H1 (cell line): ENCODE measurements at regions not wholly inside any gene's neighbourhood (a gene's known extent, or its start where the extent isn't known, plus 50 kb on each side); places are given as distances from the start of the nearest gene placed in this dataset.

Experiments
- CTCF ChIA-PET: fragments of 300-600 bp; sonication (Branson Sonifier 250); formaldehyde crosslinking; loops from one replicate; lab custom pipeline; 2021; ENCODE audit not compliant: partially characterized antibody; lab: Charles Lee
- POLR2A ChIA-PET: fragments of 300-600 bp; sonication (Branson Sonifier 250); formaldehyde crosslinking; loops from one replicate; lab custom pipeline; 2021; ENCODE audit warnings: inconsistent platforms; ENCODE audit not compliant: partially characterized antibody; lab: Charles Lee
- DNase-seq, 2 experiments: peaks; one replicate each; pipeline versions ENCODE4 v3.0.0 to v3.0.0-alpha.2; 2010 to 2022; ENCODE audit warnings: low spot score in 2 of 2, low read depth in 1 of 2, mixed read lengths in 1 of 2
- FAIRE-seq: peaks from 2 replicates; lab custom pipeline; 2011; peaks lifted over from hg19 to GRCh38; lab: Jason Lieb, UNC
- H2AFZ ChIP-seq: 2 replicates; pipeline ENCODE4 v1.8.1; 2012; ENCODE audit warnings: low read length, inconsistent platforms
- H2AK5ac ChIP-seq: 2 replicates; pipeline ENCODE4 v1.6.1; 2013; ENCODE audit warnings: low read depth, low read length
- H2BK120ac ChIP-seq: replicated peaks from 2 replicates; pipeline ENCODE3; 2013; ENCODE audit warnings: low read depth, low read length, inconsistent platforms
- H2BK12ac ChIP-seq: 2 replicates; pipeline ENCODE4 v1.6.1; 2013; ENCODE audit warnings: low read depth, low read length
- H2BK15ac ChIP-seq: 2 replicates; pipeline ENCODE4 v1.6.1; 2013; ENCODE audit warnings: low read length
- H2BK20ac ChIP-seq: 2 replicates; pipeline ENCODE4 v1.6.1; 2013; ENCODE audit warnings: low read length
- H2BK5ac ChIP-seq: 2 replicates; pipeline ENCODE4 v1.6.1; 2013; ENCODE audit warnings: low read depth, low read length
- H3K14ac ChIP-seq: 2 replicates; pipeline ENCODE4 v1.6.1; 2013; ENCODE audit warnings: inconsistent platforms; ENCODE audit not compliant: insufficient read length
- H3K18ac ChIP-seq: 2 replicates; pipeline ENCODE4 v1.6.1; 2013; ENCODE audit warnings: low read length; ENCODE audit errors: extremely low read depth
- H3K23ac ChIP-seq: 2 replicates; pipeline ENCODE4 v1.6.1; 2013; ENCODE audit warnings: inconsistent platforms; ENCODE audit not compliant: insufficient read length
- H3K23me2 ChIP-seq: 2 replicates; pipeline ENCODE4 v1.6.1; 2013; ENCODE audit warnings: low read depth, low read length
- H3K27ac ChIP-seq: 2 replicates; pipeline ENCODE4 v1.6.1; 2011; ENCODE audit warnings: low read depth, low read length, inconsistent platforms
- H3K27me3 ChIP-seq, 4 experiments: replicated peaks in 1 of 4; 1 replicate in 1 of 4; 2 replicates in 3 of 4; pipeline versions ENCODE4 v1.6.1 to v1.8.1; 2011 to 2013; ENCODE audit warnings: low read length in 3 of 4, mild to moderate bottlenecking in 3 of 4, inconsistent platforms in 2 of 4, mixed read lengths in 2 of 4, moderate library complexity in 1 of 4; ENCODE audit not compliant: control insufficient read depth in 3 of 4, insufficient read depth in 3 of 4; ENCODE audit errors: extremely low read depth in 1 of 4
- H3K36me3 ChIP-seq, 4 experiments: 2 replicates each; pipeline versions ENCODE4 v1.6.1 to v1.8.1; 2011 to 2013; ENCODE audit warnings: mild to moderate bottlenecking in 4 of 4, low read length in 3 of 4, moderate library complexity in 2 of 4, control low read depth in 1 of 4, inconsistent platforms in 1 of 4; ENCODE audit not compliant: insufficient read depth in 4 of 4, control insufficient read depth in 2 of 4
- H3K4ac ChIP-seq: replicated peaks from 2 replicates; pipeline ENCODE3; 2013; ENCODE audit warnings: low read length, low read depth, mixed read lengths, inconsistent platforms; ENCODE audit not compliant: insufficient read length
- H3K4me1 ChIP-seq, 4 experiments: replicated peaks in 1 of 4; 1 replicate in 1 of 4; 2 replicates in 3 of 4; pipeline versions ENCODE4 v1.6.1 to v1.8.1; 2011 to 2013; ENCODE audit warnings: low read length in 3 of 4, inconsistent platforms in 2 of 4, mixed read lengths in 1 of 4; ENCODE audit not compliant: insufficient read depth in 4 of 4, control insufficient read depth in 3 of 4
- H3K4me2 ChIP-seq, 2 experiments: 2 replicates each; pipeline versions ENCODE4 v1.6.1 to v1.8.1; 2011 to 2013; ENCODE audit warnings: low read depth in 2 of 2, low read length in 2 of 2, control low read depth in 1 of 2, inconsistent platforms in 1 of 2, mild to moderate bottlenecking in 1 of 2; ENCODE audit not compliant: insufficient read depth in 1 of 2
- H3K4me3 ChIP-seq, 4 experiments: fragments of 200-600, 300-600 bp in 1 of 4; sonication (generic), shearing (Covaris generic), sonication (Bioruptor Twin) in 1 of 4; 2 replicates each; pipeline versions ENCODE4 v1.5.1 to v1.8.1; 2011 to 2016; ENCODE audit warnings: low read length in 4 of 4, low read depth in 3 of 4, control low read depth in 2 of 4, inconsistent platforms in 2 of 4, mild to moderate bottlenecking in 2 of 4, mixed read lengths in 1 of 4, moderate library complexity in 1 of 4; ENCODE audit not compliant: insufficient read depth in 2 of 4; ENCODE audit errors: extremely low read depth in 1 of 4
- H3K56ac ChIP-seq: replicated peaks from 2 replicates; pipeline ENCODE3; 2013; ENCODE audit warnings: low read depth, mild to moderate bottlenecking, mixed read lengths, low read length, inconsistent platforms; ENCODE audit not compliant: insufficient read length
- H3K79me1 ChIP-seq: 2 replicates; pipeline ENCODE4 v1.6.1; 2013; ENCODE audit warnings: low read depth, low read length, control low read depth
- H3K79me2 ChIP-seq, 2 experiments: 2 replicates each; pipeline versions ENCODE4 v1.6.1 to v1.8.1; 2012 to 2013; ENCODE audit warnings: low read length in 2 of 2, mild to moderate bottlenecking in 2 of 2, inconsistent platforms in 1 of 2; ENCODE audit not compliant: insufficient read depth in 2 of 2, control insufficient read depth in 1 of 2
- H3K9ac ChIP-seq, 4 experiments: replicated peaks in 1 of 4; 1 replicate in 1 of 4; 2 replicates in 3 of 4; pipeline versions ENCODE4 v1.6.1 to v1.8.1; 2011 to 2013; ENCODE audit warnings: low read depth in 3 of 4, low read length in 3 of 4, control low read depth in 2 of 4, mild to moderate bottlenecking in 2 of 4, moderate library complexity in 2 of 4, inconsistent platforms in 1 of 4; ENCODE audit errors: extremely low read depth in 1 of 4
- H3K9me3 ChIP-seq, 2 experiments: 2 replicates each; pipeline versions ENCODE4 v1.6.1 to v1.8.1; 2012 to 2013; ENCODE audit warnings: mild to moderate bottlenecking in 2 of 2, moderate library complexity in 2 of 2, control low read depth in 1 of 2, inconsistent platforms in 1 of 2, low read depth in 1 of 2, low read length in 1 of 2, mixed read lengths in 1 of 2; ENCODE audit not compliant: insufficient read depth in 2 of 2
- H4K20me1 ChIP-seq, 2 experiments: replicated peaks in 1 of 2; 2 replicates each; pipeline versions ENCODE3 to v1.8.1; 2011 to 2013; ENCODE audit warnings: inconsistent platforms in 2 of 2, low read length in 2 of 2, mild to moderate bottlenecking in 1 of 2; ENCODE audit not compliant: insufficient read depth in 2 of 2, control insufficient read depth in 1 of 2
- H4K5ac ChIP-seq: 2 replicates; pipeline ENCODE4 v1.6.1; 2013; ENCODE audit warnings: low read length, low read depth, mixed read lengths, inconsistent platforms; ENCODE audit not compliant: insufficient read length
- H4K8ac ChIP-seq: 2 replicates; pipeline ENCODE4 v1.8.0; 2013; ENCODE audit warnings: mild to moderate bottlenecking, moderate library complexity, low read length, inconsistent platforms; ENCODE audit not compliant: insufficient read depth; ENCODE audit errors: extremely low read depth
- H4K91ac ChIP-seq: replicated peaks from 2 replicates; pipeline ENCODE3; 2013; ENCODE audit warnings: low read length, mixed read lengths, inconsistent platforms; ENCODE audit not compliant: insufficient read length
- ATF3 ChIP-seq: IDR thresholded peaks from 2 replicates; pipeline ENCODE4 v1.6.1; 2011; ENCODE audit warnings: low read depth, mild to moderate bottlenecking, low read length; ENCODE audit not compliant: insufficient read depth
- CHD1 ChIP-seq: IDR thresholded peaks from 2 replicates; pipeline ENCODE4 v1.6.1; 2012; ENCODE audit warnings: low read depth, low read length, improper control_type of control experiment
- CHD2 ChIP-seq: IDR thresholded peaks from 2 replicates; pipeline ENCODE4 v1.6.1; 2012; ENCODE audit warnings: low read length, improper control_type of control experiment
- CTBP2 ChIP-seq: IDR thresholded peaks from 2 replicates; pipeline ENCODE4 v1.7.0; 2011; ENCODE audit warnings: borderline replicate concordance, mild to moderate bottlenecking, moderate library complexity, mixed read lengths, low read length; ENCODE audit not compliant: insufficient read depth, insufficient read length
- EZH2 ChIP-seq: fragments of 200-600 bp; sonication (generic); IDR thresholded peaks from 2 replicates; pipeline ENCODE4 v1.7.1; 2012; ENCODE audit warnings: low read depth, mild to moderate bottlenecking, moderate library complexity, low read length, inconsistent platforms; ENCODE audit not compliant: severe bottlenecking
- NANOG ChIP-seq: IDR thresholded peaks from 2 replicates; pipeline ENCODE4 v1.6.1; 2011; ENCODE audit warnings: low read length, low read depth, mild to moderate bottlenecking, inconsistent platforms; ENCODE audit not compliant: insufficient read depth, poor library complexity, severe bottlenecking
- POU5F1 ChIP-seq: IDR thresholded peaks from 2 replicates; pipeline ENCODE4 v1.6.1; 2011; ENCODE audit warnings: low read depth, mild to moderate bottlenecking, low read length, moderate library complexity
- RFX5 ChIP-seq: IDR thresholded peaks from 2 replicates; pipeline ENCODE4 v1.6.1; 2011; ENCODE audit warnings: low read depth, low read length, improper control_type of control experiment, borderline replicate concordance
- SAP30 ChIP-seq: fragments of 300-600 bp; sonication (generic); IDR thresholded peaks from 2 replicates; pipeline ENCODE4 v1.7.1; 2012; ENCODE audit warnings: low read length, moderate library complexity, mild to moderate bottlenecking, inconsistent platforms; ENCODE audit not compliant: insufficient read depth, insufficient replicate concordance
- TEAD4 ChIP-seq: IDR thresholded peaks from 2 replicates; pipeline ENCODE4 v1.6.1; 2012; ENCODE audit warnings: low read depth, low read length, inconsistent platforms, mixed read lengths
- ZNF274 ChIP-seq: IDR thresholded peaks from 2 replicates; pipeline ENCODE4 v1.7.0; 2012; ENCODE audit warnings: low read length, borderline replicate concordance; ENCODE audit errors: extremely low read depth
- WGBS, 2 experiments: shearing (Covaris generic) in 1 of 2; methylation state at CpG; one replicate each; pipeline versions ENCODE4 v1.1.6 to v1.1.7; 2013 to 2015; ENCODE audit warnings: low lambda C conversion rate in 2 of 2, mixed read lengths in 2 of 2, inconsistent platforms in 1 of 2, low coverage in 1 of 2, missing lambda C conversion rate in 1 of 2; ENCODE audit not compliant: insufficient replicate concordance in 2 of 2, insufficient coverage in 1 of 2, insufficient read length in 1 of 2; ENCODE audit errors: extremely low coverage in 1 of 2, missing lambda C conversion rate in 1 of 2; 5-methylcytosine and 5-hydroxymethylcytosine counted together

GRCh38 chr6:121510568-121511177 lies 75.2 kb downstream of the GJA1 start:
- FAIRE-seq (no peak), DNase-seq (no peak)
- Histone ChIP-seq H3K79me1 (no peaks in the 10 kb centered on the region), H3K14ac (no peak overlapping the region), H3K9me3 (no peaks in the 10 kb centered on the region), H3K4me3 (no peak overlapping the region), H2BK12ac (no peak overlapping the region), H2BK20ac (no peak overlapping the region), H4K8ac (no peak overlapping the region), H2AFZ (no peak overlapping the region), H4K5ac (no peak overlapping the region), H3K4me1 (no peaks in the 10 kb centered on the region), H3K4me2 (no peak overlapping the region), H3K23me2 (no peaks in the 10 kb centered on the region), H2AK5ac (no peak overlapping the region), H3K27me3 (no peaks in the 10 kb centered on the region), H3K79me2 (no peaks in the 10 kb centered on the region), H2BK15ac (no peak overlapping the region), H3K4ac (no peak overlapping the region), H3K27ac (no peak overlapping the region), H3K36me3 (no peaks in the 10 kb centered on the region), H2BK5ac (no peak overlapping the region), H2BK120ac (no peak overlapping the region), H3K9ac (no peak overlapping the region), H3K56ac (no peak overlapping the region), H3K23ac (no peak overlapping the region), H4K20me1 (no peaks in the 10 kb centered on the region), H4K91ac (no peak overlapping the region), H3K18ac (no peak overlapping the region)
- CTCF ChIA-PET: interaction anchor here (0.9 to 1.1 kb wide), 2 partner anchors 22 to 46 kb away, joined by 3 read pairs; no protein-coding TSS in a partner anchor
- POLR2A ChIA-PET: no interaction called here
- 92% methylated on average over 8 of the region's 8 CpGs; no CpG with 5 or more reads in 1 of the 2 experiments for WGBS, 2 experiments
- TF ChIP-seq TEAD4 (no peak), ATF3 (no peak), RFX5 (no peak), SAP30 (no peak), POU5F1 (no peak), NANOG (no peak), CHD1 (no peak), CTBP2 (no peak), CHD2 (no peak), EZH2 (no peak), ZNF274 (no peak)
